ENCODE measurements at regions not wholly inside any gene's neighbourhood (a gene's known extent, or its start where the extent isn't known, plus 50 kb on each side); places are given as distances from the start of the nearest gene placed in this dataset.

DNA sequence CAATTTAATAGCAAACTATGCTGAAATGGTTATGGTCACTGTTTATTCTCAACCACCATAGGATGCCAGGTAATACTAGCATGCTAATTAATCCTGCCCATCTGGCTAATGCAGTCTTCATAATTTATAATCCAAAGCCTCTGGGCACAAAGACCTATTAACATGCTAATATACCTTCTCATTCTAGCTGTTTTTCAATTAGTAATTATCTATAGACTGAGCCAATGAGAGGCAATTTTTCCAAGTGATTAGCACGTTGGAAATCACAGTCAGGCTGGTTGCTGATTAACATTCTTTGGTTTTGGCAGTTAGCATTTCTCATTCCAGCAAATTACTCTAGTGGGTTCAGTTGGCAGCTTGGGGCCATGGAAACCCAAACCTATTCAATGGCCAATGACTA is 357.2 kb downstream of the SEC23A start:
- Histone ChIP-seq H3K79me1 (ENCODE audit: low read depth, low read length) (no peaks in the 10 kb centered on the region), H3K27me3 (replicated peaks in 1 of 4; ENCODE audit: control insufficient read depth in 3 of 4, extremely low read depth in 1 of 4, insufficient read depth in 3 of 4, low read length in 3 of 4) (no peaks in the 10 kb centered on the region), H3K4me1 (replicated peaks in 1 of 4; ENCODE audit: control insufficient read depth in 3 of 4, insufficient read depth in 4 of 4, low read length in 3 of 4) (no peaks in the 10 kb centered on the region), H2AK5ac (ENCODE audit: low read depth, low read length) (no peak overlapping the region), H3K4me2 (ENCODE audit: insufficient read depth in 1 of 2, low read depth in 2 of 2, low read length in 2 of 2) (no peak overlapping the region), H3K9ac (replicated peaks in 1 of 4; ENCODE audit: extremely low read depth in 1 of 4, low read depth in 3 of 4, low read length in 3 of 4) (no peak overlapping the region), H3K4ac (replicated peaks; ENCODE audit: insufficient read length, low read depth, low read length) (no peak overlapping the region), H2AFZ (ENCODE audit: low read length) (no peak overlapping the region), H3K4me3 (ENCODE audit: extremely low read depth in 1 of 4, insufficient read depth in 2 of 4, low read depth in 3 of 4, low read length in 4 of 4) (no peak overlapping the region), H3K23me2 (ENCODE audit: low read depth, low read length) (no peaks in the 10 kb centered on the region), H3K23ac (ENCODE audit: insufficient read length) (no peak overlapping the region), H4K5ac (ENCODE audit: insufficient read length, low read depth, low read length) (no peak overlapping the region), H2BK20ac (ENCODE audit: low read length) (no peak overlapping the region), H2BK15ac (ENCODE audit: low read length) (no peak overlapping the region), H3K14ac (ENCODE audit: insufficient read length) (no peak overlapping the region), H3K79me2 (ENCODE audit: control insufficient read depth in 1 of 2, insufficient read depth in 2 of 2, low read length in 2 of 2) (no peaks in the 10 kb centered on the region), H3K18ac (ENCODE audit: extremely low read depth, low read length) (no peak overlapping the region), H4K8ac (ENCODE audit: extremely low read depth, insufficient read depth, low read length) (no peak overlapping the region), H4K20me1 (replicated peaks in 1 of 2; ENCODE audit: control insufficient read depth in 1 of 2, insufficient read depth in 2 of 2, low read length in 2 of 2) (peaks cover 0 to 2% of the 10 kb centered on the region in 2 experiments), H3K27ac (ENCODE audit: low read depth, low read length) (no peak overlapping the region), H2BK5ac (ENCODE audit: low read depth, low read length) (no peak overlapping the region), H4K91ac (replicated peaks; ENCODE audit: insufficient read length, low read length) (no peak overlapping the region), H3K56ac (replicated peaks; ENCODE audit: insufficient read length, low read depth, low read length) (no peak overlapping the region), H3K9me3 (ENCODE audit: insufficient read depth in 2 of 2, low read depth in 1 of 2, low read length in 1 of 2) (no peaks in the 10 kb centered on the region), H2BK12ac (ENCODE audit: low read depth, low read length) (no peak overlapping the region), H2BK120ac (replicated peaks; ENCODE audit: low read depth, low read length) (no peak overlapping the region), H3K36me3 (ENCODE audit: control insufficient read depth in 2 of 4, insufficient read depth in 4 of 4, low read length in 3 of 4) (no peaks in the 10 kb centered on the region)
- ChIA-PET POLR2A (ENCODE audit: partially characterized antibody) (no interaction called here), CTCF (ENCODE audit: partially characterized antibody) (interaction anchor here (0.6 to 2.1 kb wide), 8 partner anchors 9 to 124 kb away, joined by 3 to 7 read pairs (median 4); no protein-coding TSS in a partner anchor)
- FAIRE-seq = no peak
- WGBS, 2 experiments (ENCODE audit: extremely low coverage in 1 of 2, insufficient coverage in 1 of 2, insufficient read length in 1 of 2, insufficient replicate concordance in 2 of 2, low coverage in 1 of 2, low lambda C conversion rate in 2 of 2, missing lambda C conversion rate in 1 of 2) = 63% methylated on average over 1 of the region's 1 CpG; no CpG with 5 or more reads in 1 of the 2 experiments
- no peak for DNase-seq (ENCODE audit: low read depth in 1 of 2, low spot score in 2 of 2)
- TF ChIP-seq POLR2AphosphoS5 (IDR thresholded peaks at IDR 0.05; ENCODE audit: low read depth, low read length) (no peak), BACH1 (IDR thresholded peaks at IDR 0.05; ENCODE audit: low read length) (no peak), SP1 (IDR thresholded peaks at IDR 0.05; ENCODE audit: low read depth, low read length) (no peak), SP4 (IDR thresholded peaks at IDR 0.05; ENCODE audit: low read length) (no peak), EP300 (IDR thresholded peaks at IDR 0.05; ENCODE audit: borderline replicate concordance in 1 of 2, low read depth in 2 of 2, low read length in 2 of 2) (no peak), HDAC2 (IDR thresholded peaks at IDR 0.05; ENCODE audit: borderline replicate concordance in 1 of 2, low read depth in 2 of 2, low read length in 2 of 2) (no peak), RXRA (IDR thresholded peaks at IDR 0.05; ENCODE audit: insufficient read depth, low read depth, low read length) (no peak), RBBP5 (IDR thresholded peaks at IDR 0.05; ENCODE audit: borderline replicate concordance, low read depth, low read length) (no peak), TEAD4 (IDR thresholded peaks at IDR 0.05; ENCODE audit: low read depth, low read length) (no peak), TCF12 (IDR thresholded peaks at IDR 0.05; ENCODE audit: low read depth, low read length) (no peak), BCL11A (IDR thresholded peaks at IDR 0.05; ENCODE audit: low read depth in 2 of 2, low read length in 2 of 2) (no peak), SP2 (IDR thresholded peaks at IDR 0.05; ENCODE audit: low read length) (no peak)
- TF ChIP-seq, protein P1, sequence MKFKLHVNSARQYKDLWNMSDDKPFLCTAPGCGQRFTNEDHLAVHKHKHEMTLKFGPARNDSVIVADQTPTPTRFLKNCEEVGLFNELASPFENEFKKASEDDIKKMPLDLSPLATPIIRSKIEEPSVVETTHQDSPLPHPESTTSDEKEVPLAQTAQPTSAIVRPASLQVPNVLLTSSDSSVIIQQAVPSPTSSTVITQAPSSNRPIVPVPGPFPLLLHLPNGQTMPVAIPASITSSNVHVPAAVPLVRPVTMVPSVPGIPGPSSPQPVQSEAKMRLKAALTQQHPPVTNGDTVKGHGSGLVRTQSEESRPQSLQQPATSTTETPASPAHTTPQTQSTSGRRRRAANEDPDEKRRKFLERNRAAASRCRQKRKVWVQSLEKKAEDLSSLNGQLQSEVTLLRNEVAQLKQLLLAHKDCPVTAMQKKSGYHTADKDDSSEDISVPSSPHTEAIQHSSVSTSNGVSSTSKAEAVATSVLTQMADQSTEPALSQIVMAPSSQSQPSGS (IDR thresholded peaks at IDR 0.05; ENCODE audit: low read length) = no peak

Measured in H1 (cell line).